GM12878 (cell line): ENCODE measurements at regions not wholly inside any gene's neighbourhood (a gene's known extent, or its start where the extent isn't known, plus 50 kb on each side); places are given as distances from the start of the nearest gene placed in this dataset.

ENCODE experiments used
- ATAC-seq: fragments of 200-7000 bp; cut with Tn5 transposase; 3 replicates; pipeline ENCODE4 v1.9.1; 2020; ENCODE audit warnings: mild to moderate bottlenecking, moderate library complexity
- BruUV-seq: library from RNA; stranded (reverse); fragments of 400-500 nt; replicated peaks from 2 replicates; lab custom pipeline; 2021; lab: Mats Ljungman, UMichigan
- CTCF ChIA-PET: fragments of 300-600 bp; sonication (Branson Sonifier 250); formaldehyde crosslinking; extraction: SDS; loops from one replicate; lab custom pipeline; 2021; ENCODE audit warnings: inconsistent platforms; lab: Yijun Ruan, JAX
- POLR2A ChIA-PET: fragments of 350-600 bp; formaldehyde crosslinking; extraction: SDS; loops from one replicate; lab custom pipeline; 2021; ENCODE audit warnings: inconsistent platforms; lab: Charles Lee
- RAD21 ChIA-PET: fragments of 300-600 bp; sonication (Branson Sonifier 250); formaldehyde crosslinking; loops from one replicate; lab custom pipeline; 2023; ENCODE audit warnings: antibody characterized with exemption; ENCODE audit not compliant: unreplicated experiment; lab: Charles Lee
- SMC1A ChIA-PET: fragments of 300-600 bp; sonication (Branson Sonifier 250); formaldehyde crosslinking; loops from one replicate; lab custom pipeline; 2023; ENCODE audit not compliant: unreplicated experiment, uncharacterized antibody; lab: Charles Lee
- DNase-seq: peaks from one replicate; pipeline ENCODE4 v3.0.0-alpha.2; 2011; ENCODE audit warnings: low read depth, low spot score
- FAIRE-seq: peaks from 3 replicates; lab custom pipeline; 2011; peaks lifted over from hg19 to GRCh38; lab: Jason Lieb, UNC
- H2AFZ ChIP-seq: 2 replicates; pipeline ENCODE4 v1.6.0; 2011; ENCODE audit warnings: low read depth, low read length, control low read depth; ENCODE audit not compliant: control insufficient read depth
- H3K27ac ChIP-seq: 2 replicates; pipeline ENCODE4 v1.5.1; 2011; ENCODE audit warnings: control low read depth; ENCODE audit not compliant: control insufficient read depth, insufficient read depth
- H3K27me3 ChIP-seq, 2 experiments: replicated peaks in 1 of 2; 2 replicates each; pipeline versions ENCODE4 v1.6.0 to v1.6.1; 2011; ENCODE audit warnings: low read length in 1 of 2; ENCODE audit not compliant: control insufficient read depth in 2 of 2, insufficient read depth in 2 of 2
- H3K36me3 ChIP-seq, 2 experiments: 2 replicates each; pipeline ENCODE4 v1.5.1; 2011; ENCODE audit warnings: low read length in 1 of 2; ENCODE audit not compliant: control insufficient read depth in 2 of 2, insufficient read depth in 2 of 2
- H3K4me1 ChIP-seq: 2 replicates; pipeline ENCODE4 v1.6.1; 2011; ENCODE audit warnings: mild to moderate bottlenecking, low read length, moderate library complexity, mixed read lengths; ENCODE audit not compliant: control insufficient read depth, insufficient read depth
- H3K4me2 ChIP-seq: 2 replicates; pipeline ENCODE4 v1.6.0; 2011; ENCODE audit warnings: control low read depth; ENCODE audit not compliant: control insufficient read depth, insufficient read depth
- H3K4me3 ChIP-seq: fragments of 200-600 bp; sonication (generic); 2 replicates; pipeline ENCODE4 v1.5.1; 2016
- H3K79me2 ChIP-seq: 2 replicates; pipeline ENCODE4 v1.6.0; 2011; ENCODE audit warnings: low read length; ENCODE audit not compliant: control insufficient read depth, insufficient read depth
- H3K9ac ChIP-seq: 2 replicates; pipeline ENCODE4 v1.8.0; 2011; ENCODE audit warnings: low read length, control low read depth, mixed read lengths; ENCODE audit not compliant: control insufficient read depth, insufficient read depth
- H3K9me3 ChIP-seq: replicated peaks from 3 replicates; pipeline ENCODE4 v1.5.1; 2011; ENCODE audit warnings: mild to moderate bottlenecking, low read length; ENCODE audit not compliant: control insufficient read depth, insufficient read depth
- H4K20me1 ChIP-seq: 2 replicates; pipeline ENCODE4 v1.6.0; 2011; ENCODE audit not compliant: control insufficient read depth, insufficient read depth
- BMI1 ChIP-seq: fragments of 450-650 bp; IDR thresholded peaks from 2 replicates; pipeline ENCODE4 v1.6.1; 2016; ENCODE audit warnings: mild to moderate bottlenecking, moderate library complexity, borderline replicate concordance
- EGR1 ChIP-seq, 2 experiments: IDR thresholded peaks; 1 replicate in 1 of 2; 2 replicates in 1 of 2; pipeline ENCODE4 v1.6.1; 2011 to 2012; ENCODE audit warnings: low read depth in 2 of 2, low read length in 2 of 2, borderline replicate concordance in 1 of 2, mild to moderate bottlenecking in 1 of 2, moderate library complexity in 1 of 2
- MEF2B ChIP-seq: fragments of 450-650 bp; IDR thresholded peaks from 2 replicates; pipeline ENCODE4 v1.6.1; 2018; ENCODE audit warnings: mild to moderate bottlenecking, moderate library complexity; ENCODE audit not compliant: partially characterized antibody, poor library complexity, severe bottlenecking
- POLR2AphosphoS5 ChIP-seq: IDR thresholded peaks from 2 replicates; pipeline ENCODE4 v1.6.1; 2011; ENCODE audit warnings: mild to moderate bottlenecking, low read length, inconsistent platforms
- RBBP5 ChIP-seq: fragments of 200-600 bp; sonication (generic); conservative IDR thresholded peaks from 2 replicates; pipeline ENCODE4 v1.6.1; 2016
- SMAD1 ChIP-seq: fragments of 450-650 bp; IDR thresholded peaks from 2 replicates; pipeline ENCODE4 v1.6.1; 2018; ENCODE audit warnings: mild to moderate bottlenecking, low read depth; ENCODE audit not compliant: partially characterized antibody
- SRF ChIP-seq, 2 experiments: IDR thresholded peaks; 2 replicates each; pipeline ENCODE4 v1.6.1; 2011; ENCODE audit warnings: low read depth in 2 of 2, low read length in 2 of 2, mild to moderate bottlenecking in 1 of 2, moderate library complexity in 1 of 2
- STAT1 ChIP-seq: fragments of 450-650 bp; conservative IDR thresholded peaks from 2 replicates; pipeline ENCODE4 v1.6.1; 2014; ENCODE audit warnings: antibody characterized with exemption, mild to moderate bottlenecking
- YBX1 ChIP-seq: fragments of 450-650 bp; IDR thresholded peaks from 2 replicates; pipeline ENCODE4 v1.6.1; 2016; ENCODE audit warnings: antibody characterized with exemption
- WGBS: methylation state at CpG from one replicate; pipeline ENCODE4 v1.1.6; 2016; ENCODE audit warnings: low lambda C conversion rate; ENCODE audit not compliant: insufficient replicate concordance, insufficient coverage; ENCODE audit errors: missing lambda C conversion rate; 5-methylcytosine and 5-hydroxymethylcytosine counted together
- in situ Hi-C: fragments of 300-500 bp; cut with MboI; formaldehyde crosslinking; loops from 9 replicates; pipeline ENCODE4 v1.14.3; 2018; ENCODE audit warnings: mixed read lengths
- intact Hi-C: fragments of 100-400 bp; cut with micrococcal nuclease; formaldehyde crosslinking; loops from one replicate; pipeline ENCODE4 v1.14.2; 2022; ENCODE audit not compliant: unreplicated experiment

- H4K20me1 ChIP-seq = no peaks in the 10 kb centered on the region
- ATAC-seq = no peak
- 0% methylated on average over 3 of the region's 3 CpGs for WGBS
- DNase-seq = no peak
- no peak overlapping the region for H2AFZ ChIP-seq
- intact Hi-C loops (loop anchor here (5.0 kb wide), 1 partner anchor 53 kb away; no protein-coding TSS in a partner anchor), in situ Hi-C loops (no loop called here)
- H3K27ac ChIP-seq = no peak overlapping the region
- ChIA-PET SMC1A (interaction anchor here (0.8 to 5.0 kb wide), 10 partner anchors 12 to 64 kb away, joined by 3 to 65 read pairs (median 8); no protein-coding TSS in a partner anchor), CTCF (interaction anchor here (1.1 to 4.4 kb wide), 4 partner anchors 12 to 92 kb away, joined by 3 to 23 read pairs (median 4); no protein-coding TSS in a partner anchor), POLR2A (interaction anchor here (1.0 kb wide), 1 partner anchor 14 kb away, joined by 3 read pairs; no protein-coding TSS in a partner anchor), RAD21 (interaction anchor here (0.6 to 2.1 kb wide), 4 partner anchors 18 to 102 kb away, joined by 3 to 6 read pairs (median 4); no protein-coding TSS in a partner anchor)
- H3K79me2 ChIP-seq = no peaks in the 10 kb centered on the region
- no peak for FAIRE-seq
- H3K36me3 ChIP-seq = no peaks in the 10 kb centered on the region
- no peak overlapping the region for H3K4me3 ChIP-seq
- H3K27me3 ChIP-seq = no peaks in the 10 kb centered on the region
- H3K9me3 ChIP-seq = no peaks in the 10 kb centered on the region
- no peak overlapping the region for H3K4me2 ChIP-seq
- peaks cover 35% of the 10 kb centered on the region for H3K4me1 ChIP-seq
- no TSS peak for BruUV-seq
- no peak for TF ChIP-seq RBBP5
- TF ChIP-seq BMI1 = no peak
- no peak for TF ChIP-seq YBX1
- TF ChIP-seq SMAD1 = no peak
- no peak for TF ChIP-seq STAT1
- TF ChIP-seq, all 136 proteins: peak for 0
- H3K9ac ChIP-seq = no peak overlapping the region
Observed at GRCh38 chr14:34039428-34040047, 88.7 kb upstream of the EGLN3 start.

- intact Hi-C loops = no loop called here
- WGBS = 80% methylated on average over 6 of the region's 6 CpGs
Observed at GRCh38 chr14:34038358-34039057, 87.6 kb upstream of the EGLN3 start.

More at GRCh38 chr14:34038358-34039057, 87.6 kb upstream of the EGLN3 start:
- Histone ChIP-seq H3K79me2 (no peaks in the 10 kb centered on the region), H3K27ac (no peak overlapping the region), H4K20me1 (no peaks in the 10 kb centered on the region), H3K9ac (no peak overlapping the region), H3K4me3 (no peak overlapping the region), H3K27me3 (no peaks in the 10 kb centered on the region), H2AFZ (no peak overlapping the region), H3K9me3 (no peaks in the 10 kb centered on the region), H3K4me2 (no peak overlapping the region), H3K4me1 (peaks cover 24% of the 10 kb centered on the region), H3K36me3 (no peaks in the 10 kb centered on the region)
- CTCF ChIA-PET = interaction anchor here (1.1 to 4.4 kb wide), 4 partner anchors 11 to 96 kb away, joined by 3 to 23 read pairs (median 4); no protein-coding TSS in a partner anchor
- in situ Hi-C loops = no loop called here
- POLR2A ChIA-PET = interaction anchor here (1.0 kb wide), 1 partner anchor 13 kb away, joined by 3 read pairs; no protein-coding TSS in a partner anchor
- DNase-seq (no peak), FAIRE-seq (no peak), ATAC-seq (no peak)
- RAD21 ChIA-PET = interaction anchor here (0.6 to 2.1 kb wide), 4 partner anchors 17 to 101 kb away, joined by 3 to 6 read pairs (median 4); no protein-coding TSS in a partner anchor
- SMC1A ChIA-PET = interaction anchor here (0.7 to 4.8 kb wide), 11 partner anchors 13 to 66 kb away, joined by 3 to 28 read pairs (median 4); no protein-coding TSS in a partner anchor
- BruUV-seq = no TSS peak
- no peak for TF ChIP-seq EGR1 (IDR thresholded peaks at IDR 0.05; ENCODE audit: borderline replicate concordance in 1 of 2, low read depth in 2 of 2, low read length in 2 of 2)
- TF ChIP-seq MEF2B = peak; percentile 21
- TF ChIP-seq POLR2AphosphoS5 = no peak
- no peak for TF ChIP-seq SRF (IDR thresholded peaks at IDR 0.05; ENCODE audit: low read depth in 2 of 2, low read length in 2 of 2)
